Loucy (cell line): ENCODE measurements at regions not wholly inside any gene's neighbourhood (a gene's known extent, or its start where the extent isn't known, plus 50 kb on each side); places are given as distances from the start of the nearest gene placed in this dataset.

ENCODE experiments used
- H2AFZ ChIP-seq: fragments of 200-600 bp; sonication (generic); 2 replicates; pipeline ENCODE4 v1.6.0; 2016; ENCODE audit warnings: antibody characterized with exemption, mild to moderate bottlenecking, low read length, moderate library complexity
- H3F3A ChIP-seq: fragments of 200-600 bp; 2 replicates; pipeline ENCODE4 v1.6.0; 2016; ENCODE audit warnings: antibody characterized with exemption, low read depth, mild to moderate bottlenecking
- H3K27me3 ChIP-seq: fragments of 200-600 bp; sonication (generic); 2 replicates; pipeline ENCODE4 v1.6.1; 2014; ENCODE audit warnings: low read length, mild to moderate bottlenecking; ENCODE audit not compliant: insufficient read depth, poor library complexity, severe bottlenecking
- H3K36me3 ChIP-seq: fragments of 200-600 bp; sonication (generic); 2 replicates; pipeline ENCODE4 v1.6.1; 2016; ENCODE audit warnings: low read length; ENCODE audit not compliant: insufficient read depth
- H3K4me1 ChIP-seq: fragments of 200-600 bp; sonication (generic); 2 replicates; pipeline ENCODE4 v1.5.1; 2014; ENCODE audit warnings: low read length, mild to moderate bottlenecking; ENCODE audit not compliant: insufficient read depth, poor library complexity, severe bottlenecking
- H3K4me2 ChIP-seq: fragments of 200-600 bp; sonication (generic); 2 replicates; pipeline ENCODE4 v1.6.0; 2014; ENCODE audit warnings: antibody characterized with exemption, low read length, low read depth, mild to moderate bottlenecking; ENCODE audit not compliant: poor library complexity, severe bottlenecking
- H3K4me3 ChIP-seq: fragments of 200-600 bp; sonication (generic); 2 replicates; pipeline ENCODE4 v1.5.1; 2014; ENCODE audit warnings: low read length, mild to moderate bottlenecking, mixed read lengths; ENCODE audit not compliant: poor library complexity, severe bottlenecking
- H3K79me2 ChIP-seq: fragments of 200-600 bp; sonication (generic); 2 replicates; pipeline ENCODE4 v1.6.1; 2014; ENCODE audit warnings: low read length; ENCODE audit not compliant: insufficient read depth
- H3K9ac ChIP-seq: fragments of 200-600 bp; sonication (generic); 2 replicates; pipeline ENCODE4 v1.6.0; 2014; ENCODE audit warnings: mild to moderate bottlenecking, low read depth, low read length, moderate library complexity; ENCODE audit not compliant: poor library complexity, severe bottlenecking
- H3K9me2 ChIP-seq: fragments of 200-600 bp; sonication (generic); replicated peaks from 2 replicates; pipeline ENCODE4 v1.6.1; 2016; ENCODE audit warnings: low read depth, low read length, mixed read lengths
- H3K9me3 ChIP-seq: fragments of 200-600 bp; sonication (generic); 2 replicates; pipeline ENCODE4 v1.6.1; 2014; ENCODE audit warnings: mild to moderate bottlenecking, antibody characterized with exemption, low read length, low read depth; ENCODE audit not compliant: insufficient read depth
- H4K20me1 ChIP-seq: fragments of 200-600 bp; sonication (generic); 2 replicates; pipeline ENCODE4 v1.6.0; 2014; ENCODE audit warnings: antibody characterized with exemption, low read length, mild to moderate bottlenecking; ENCODE audit not compliant: insufficient read depth, poor library complexity, severe bottlenecking
- CTCF ChIP-seq: fragments of 200-600 bp; sonication (generic); conservative IDR thresholded peaks from 2 replicates; pipeline ENCODE4 v1.5.1; 2014; ENCODE audit warnings: mild to moderate bottlenecking, antibody characterized with exemption, low read length
- EZH2phosphoT487 ChIP-seq: fragments of 200-600 bp; IDR thresholded peaks from 2 replicates; pipeline ENCODE4 v1.6.1; 2018; ENCODE audit warnings: antibody characterized with exemption, mild to moderate bottlenecking, moderate library complexity, borderline replicate concordance

GRCh38 chr1:218674280-218674773 lies 329.2 kb downstream of the TGFB2 start:
- H3K9me3 ChIP-seq, result no peaks in the 10 kb centered on the region
- H3K9me2 ChIP-seq, result no peaks in the 10 kb centered on the region
- no peak overlapping the region for H2AFZ ChIP-seq
- H3K36me3 ChIP-seq, result no peaks in the 10 kb centered on the region
- H3K4me1 ChIP-seq, result no peaks in the 10 kb centered on the region
- TF ChIP-seq EZH2phosphoT487 (no peak), CTCF (no peak)
- no peak overlapping the region for H3K4me3 ChIP-seq
- H3F3A ChIP-seq, result no peaks in the 10 kb centered on the region
- no peak overlapping the region for H3K9ac ChIP-seq
- H3K79me2 ChIP-seq, result no peaks in the 10 kb centered on the region
- no peaks in the 10 kb centered on the region for H3K27me3 ChIP-seq
- no peaks in the 10 kb centered on the region for H4K20me1 ChIP-seq
- H3K4me2 ChIP-seq, result no peak overlapping the region

- Histone ChIP-seq H3K4me1 (no peaks in the 10 kb centered on the region), H3K9me2 (no peaks in the 10 kb centered on the region), H2AFZ (no peak overlapping the region), H3F3A (no peaks in the 10 kb centered on the region), H3K4me3 (no peak overlapping the region), H3K4me2 (no peak overlapping the region), H4K20me1 (no peaks in the 10 kb centered on the region), H3K79me2 (no peaks in the 10 kb centered on the region), H3K36me3 (no peaks in the 10 kb centered on the region), H3K27me3 (no peaks in the 10 kb centered on the region), H3K9me3 (no peaks in the 10 kb centered on the region), H3K9ac (no peak overlapping the region)
- TF ChIP-seq CTCF (no peak), EZH2phosphoT487 (no peak)
Measured at GRCh38 chr1:218677026-218677425, 331.9 kb downstream of the TGFB2 start.

- no peaks in the 10 kb centered on the region for H3K9me2 ChIP-seq
- H4K20me1 ChIP-seq, result no peaks in the 10 kb centered on the region
- H2AFZ ChIP-seq, result no peak overlapping the region
- no peaks in the 10 kb centered on the region for H3K9me3 ChIP-seq
- no peak for TF ChIP-seq CTCF
- TF ChIP-seq EZH2phosphoT487, result no peak
- H3F3A ChIP-seq, result no peaks in the 10 kb centered on the region
- H3K4me3 ChIP-seq, result no peak overlapping the region
- no peak overlapping the region for H3K9ac ChIP-seq
- H3K4me1 ChIP-seq, result no peaks in the 10 kb centered on the region
- H3K36me3 ChIP-seq, result no peaks in the 10 kb centered on the region
- no peaks in the 10 kb centered on the region for H3K27me3 ChIP-seq
- no peak overlapping the region for H3K4me2 ChIP-seq
- H3K79me2 ChIP-seq, result no peaks in the 10 kb centered on the region
Measured at GRCh38 chr1:218679391-218679790, 334.3 kb downstream of the TGFB2 start.
